Stimulated activated CD4-positive, alpha-beta T cell treated with anti-CD3 and anti-CD28 coated beads, Interleukin-15, amount 100 ng/mL, for 24 hours (primary cell): ENCODE measurements at regions not wholly inside any gene's neighbourhood (a gene's known extent, or its start where the extent isn't known, plus 50 kb on each side); places are given as distances from the start of the nearest gene placed in this dataset.

ENCODE experiments used
- DNase-seq: peaks from one replicate; pipeline ENCODE4 v3.0.0-alpha.2; 2020

GRCh38 chr5:107208867-107209266 lies 461.9 kb downstream of the EFNA5 start:
- DNase-seq, result no peak

- no peak for DNase-seq
Observed at GRCh38 chr5:107204413-107204812, 466.3 kb downstream of the EFNA5 start.

- DNase-seq, result no peak
Observed at GRCh38 chr5:107203243-107203642, 467.5 kb downstream of the EFNA5 start.

- no peak for DNase-seq
Observed at GRCh38 chr5:107199756-107200155, 471.0 kb downstream of the EFNA5 start.

- no peak for DNase-seq
Observed at GRCh38 chr5:107196500-107197059, 474.2 kb downstream of the EFNA5 start.

GRCh38 chr5:107195890-107196395 lies 474.8 kb downstream of the EFNA5 start:
- no peak for DNase-seq

DNA sequence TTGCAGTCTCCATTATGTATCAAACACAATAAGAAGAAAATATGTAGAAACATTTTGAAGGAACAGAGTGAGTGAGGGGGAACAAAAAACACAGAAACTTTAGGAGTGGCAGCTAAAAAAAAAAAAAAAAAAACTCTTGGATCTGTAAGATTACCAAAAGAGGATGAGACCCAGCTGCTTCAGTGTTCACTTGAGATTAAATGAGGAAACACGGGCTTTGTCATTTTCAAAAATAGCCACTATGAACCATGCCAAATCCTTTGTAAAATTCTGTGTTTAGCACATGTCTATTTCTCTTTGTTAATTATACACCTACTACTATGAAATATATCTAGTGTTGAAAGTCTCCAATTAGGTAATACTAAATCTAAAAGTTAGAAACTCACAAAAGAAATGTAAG lies 485.9 kb downstream of the EFNA5 start:
- no peak for DNase-seq

- no peak for DNase-seq
Observed at GRCh38 chr5:107184066-107184465, 486.7 kb downstream of the EFNA5 start.

DNA sequence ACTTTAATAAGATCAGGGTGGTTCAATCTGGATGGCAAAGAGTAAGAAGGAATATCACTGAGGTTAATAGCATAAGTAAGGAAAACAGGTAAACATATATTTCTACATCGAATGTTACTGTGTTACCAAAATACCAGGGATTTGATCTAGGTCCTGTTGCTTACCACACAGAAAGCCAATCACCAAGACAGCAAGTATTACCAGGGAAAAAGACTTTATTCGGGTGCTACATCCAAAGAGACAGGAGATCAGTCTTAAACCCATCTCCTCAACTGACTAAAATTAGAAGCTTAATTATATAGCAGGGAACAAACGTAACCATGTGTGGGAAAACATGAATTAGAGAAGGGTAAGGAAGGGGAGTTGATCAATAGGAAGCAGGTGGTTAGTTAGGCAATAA lies 500.1 kb downstream of the EFNA5 start:
- no peak for DNase-seq

DNA sequence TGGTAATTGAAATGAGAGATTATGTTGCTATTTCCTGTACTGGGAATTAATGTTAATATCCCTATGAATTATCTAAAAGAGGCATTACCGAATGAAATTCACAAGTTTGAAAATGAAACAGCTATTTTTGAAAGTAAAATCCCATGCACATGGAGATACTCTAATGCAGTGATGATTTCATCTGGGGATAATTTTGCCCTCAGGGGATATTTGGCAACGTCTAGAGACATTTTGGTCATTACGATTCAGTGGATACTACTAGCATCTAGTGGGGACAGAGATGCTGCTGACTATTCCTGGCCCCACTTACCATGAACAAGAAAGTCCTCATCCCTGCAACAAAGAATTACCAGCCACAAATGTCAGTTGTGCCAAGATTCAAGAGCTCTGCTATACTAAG lies 500.9 kb downstream of the EFNA5 start:
- DNase-seq, result no peak

DNA sequence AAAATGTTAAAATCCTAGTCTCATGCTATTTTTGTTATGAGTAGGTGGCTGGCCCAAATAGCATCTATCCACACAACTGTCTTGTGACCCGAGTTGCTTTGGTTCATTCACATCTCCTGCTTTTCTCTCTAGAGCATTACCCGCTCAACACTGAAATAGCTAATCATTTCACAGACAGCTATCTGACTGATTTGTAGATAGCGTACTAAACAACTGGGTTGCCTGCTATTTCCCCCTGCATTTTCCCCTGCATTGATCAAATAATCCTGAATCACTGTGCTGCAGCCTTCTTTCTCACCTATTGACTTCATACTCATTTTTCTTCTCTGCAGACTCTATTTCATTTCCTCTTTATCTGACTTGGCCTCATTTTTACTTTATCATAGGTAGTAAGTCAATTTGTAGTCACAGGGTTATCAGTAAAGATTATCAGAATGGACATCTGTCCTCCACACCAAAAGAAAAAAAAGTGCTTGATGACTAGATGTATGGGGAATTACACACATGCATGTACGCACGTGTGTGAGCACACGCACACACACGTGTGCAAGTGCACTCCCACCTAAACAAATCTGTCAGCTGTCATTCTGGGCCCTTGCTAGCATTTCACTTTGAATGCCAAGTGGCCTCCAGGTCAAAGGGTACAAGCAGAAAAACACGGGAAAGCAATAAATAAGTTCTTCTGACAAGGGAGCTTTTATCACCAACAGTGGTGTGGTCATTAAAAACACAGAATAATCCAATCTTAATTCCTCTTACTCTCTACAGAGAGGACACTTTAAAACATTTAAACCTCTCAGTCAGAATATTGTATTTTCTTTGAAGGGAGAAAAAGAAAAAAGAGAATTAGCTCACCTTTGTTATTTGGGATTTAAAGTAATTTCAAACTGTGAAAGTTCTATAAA lies 501.6 kb downstream of the EFNA5 start:
- no peak for DNase-seq

GRCh38 chr5:107168086-107168485 lies 502.7 kb downstream of the EFNA5 start:
- DNase-seq, result no peak

- DNase-seq, result no peak
Observed at GRCh38 chr5:107165296-107165695, 505.4 kb downstream of the EFNA5 start.

- DNase-seq, result no peak
Observed at GRCh38 chr5:107157809-107158208, 512.9 kb downstream of the EFNA5 start.

GRCh38 chr5:107155707-107156106 lies 515.0 kb downstream of the EFNA5 start:
- no peak for DNase-seq

DNA sequence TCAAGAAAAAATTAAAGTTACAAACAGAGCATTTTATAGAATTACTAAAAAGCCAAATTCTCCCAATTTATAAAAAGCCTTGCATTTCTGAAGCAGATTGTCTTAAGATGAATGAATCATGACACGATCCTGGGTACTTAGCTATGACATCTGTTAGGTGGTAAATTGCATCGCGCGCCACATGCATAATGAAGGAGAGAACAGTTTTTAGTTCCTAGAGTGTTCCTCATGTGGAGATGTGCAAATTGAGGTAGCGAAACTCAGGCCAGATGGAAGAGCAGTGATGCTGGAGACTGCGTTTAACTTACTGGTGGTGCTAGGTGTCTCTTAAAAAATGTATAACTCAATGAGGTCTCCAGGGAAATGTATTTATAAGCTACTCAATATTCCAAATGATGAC lies 516.1 kb downstream of the EFNA5 start:
- DNase-seq, result no peak

- no peak for DNase-seq
Observed at GRCh38 chr5:107153283-107153682, 517.5 kb downstream of the EFNA5 start.

DNA sequence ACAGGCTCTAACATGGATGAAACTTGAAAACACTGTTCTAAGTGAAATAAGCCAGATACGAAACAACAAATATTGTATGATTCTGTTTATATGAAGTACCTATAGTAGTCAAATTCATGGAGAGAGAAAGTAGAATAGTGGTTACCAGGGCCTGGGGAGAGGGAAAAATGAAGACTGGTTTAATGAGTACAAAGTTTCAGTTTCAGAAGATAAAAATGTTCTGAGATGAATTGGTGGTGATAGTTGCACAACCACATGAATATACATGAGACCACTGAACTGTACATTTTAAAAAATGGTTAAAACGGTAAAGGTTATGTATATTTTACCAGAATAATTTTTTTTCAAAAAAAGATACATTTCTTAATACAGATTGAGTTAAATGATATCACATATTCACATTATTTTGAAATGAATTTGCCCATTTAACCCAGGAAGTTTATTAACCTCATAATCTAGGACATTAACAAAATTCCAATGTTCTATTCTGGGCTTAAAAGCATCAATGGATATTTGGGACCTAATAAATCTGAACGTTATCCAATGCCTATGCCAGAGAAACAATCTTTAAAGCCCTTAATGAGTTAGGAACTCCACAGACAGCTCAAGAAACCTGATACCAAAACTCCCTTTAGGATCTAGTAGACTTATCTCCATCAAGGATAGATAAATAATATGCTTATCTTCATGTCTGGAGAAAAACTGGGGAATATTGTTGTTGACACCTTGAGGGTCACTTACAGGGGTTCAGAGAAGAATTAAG lies 521.3 kb downstream of the EFNA5 start:
- no peak for DNase-seq

- DNase-seq, result no peak
Observed at GRCh38 chr5:107147589-107147988, 523.1 kb downstream of the EFNA5 start.

- DNase-seq, result no peak
Observed at GRCh38 chr5:107146901-107147300, 523.8 kb downstream of the EFNA5 start.

DNA sequence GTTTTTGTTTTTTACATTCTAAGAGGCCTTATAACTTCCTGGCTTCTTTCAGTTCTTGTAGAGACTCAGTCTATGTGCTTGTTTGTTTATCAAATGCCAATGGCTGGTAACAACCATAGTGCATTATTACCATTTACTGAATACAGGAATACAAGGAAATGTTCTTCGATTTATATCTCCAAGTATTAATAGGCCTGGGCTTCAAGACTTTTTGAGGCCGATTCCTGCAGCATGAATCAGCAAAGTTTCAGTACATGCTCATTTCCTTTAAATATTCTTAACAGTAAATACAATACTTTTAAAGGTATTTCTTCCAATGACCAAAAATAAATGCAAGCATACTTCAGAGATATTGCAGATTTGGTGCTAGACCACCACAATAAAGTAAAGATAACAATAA lies 535.3 kb downstream of the EFNA5 start:
- no peak for DNase-seq

DNA sequence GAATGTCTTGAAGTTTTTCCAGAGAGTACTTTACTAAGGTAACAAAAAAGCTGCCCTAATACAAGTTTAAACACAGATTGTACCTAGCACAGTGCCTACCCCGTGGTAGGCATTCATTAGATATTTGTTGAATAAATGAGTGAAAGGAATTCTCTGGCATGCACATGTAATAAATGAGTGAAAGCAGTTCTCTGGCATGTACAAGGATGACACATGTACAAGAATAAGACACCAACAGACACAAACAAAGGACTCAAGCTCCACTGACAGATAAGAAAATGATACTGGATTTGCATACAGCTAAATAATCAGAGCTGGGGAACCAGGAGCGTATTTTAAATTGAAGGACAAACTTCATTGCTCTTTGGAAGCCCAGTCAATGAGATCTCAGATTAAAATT lies 535.8 kb downstream of the EFNA5 start:
- DNase-seq, result no peak

GRCh38 chr5:107129051-107129450 lies 541.7 kb downstream of the EFNA5 start:
- no peak for DNase-seq

DNA sequence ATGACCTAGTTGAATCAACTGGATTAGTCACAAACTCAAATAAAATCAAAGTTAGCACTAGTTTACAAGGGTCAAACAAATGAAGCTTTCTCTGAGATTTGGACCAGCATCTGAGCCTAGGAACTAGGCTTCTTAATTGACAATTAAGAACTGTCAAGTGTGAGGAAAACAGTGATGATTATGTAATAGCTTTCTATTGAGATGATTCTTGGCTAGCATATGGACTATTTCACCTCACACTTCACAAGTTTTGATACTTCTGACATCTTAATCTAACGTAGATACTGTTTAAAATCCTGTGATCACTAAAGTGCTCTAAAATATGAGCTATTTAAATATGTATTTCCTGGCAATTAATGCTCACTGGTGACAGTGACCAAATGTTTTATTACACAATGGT lies 542.9 kb downstream of the EFNA5 start:
- DNase-seq, result no peak
